ENCODE measurements at regions not wholly inside any gene's neighbourhood (a gene's known extent, or its start where the extent isn't known, plus 50 kb on each side); places are given as distances from the start of the nearest gene placed in this dataset.
A peak's percentile ranks its signal among the peaks of the same experiment; 100 is the strongest.
"Not testable (repeated sequence)": the region's sequence is repeated elsewhere in the genome, so short reads cannot be mapped to it uniquely, and the experiment has no call there.

DNA sequence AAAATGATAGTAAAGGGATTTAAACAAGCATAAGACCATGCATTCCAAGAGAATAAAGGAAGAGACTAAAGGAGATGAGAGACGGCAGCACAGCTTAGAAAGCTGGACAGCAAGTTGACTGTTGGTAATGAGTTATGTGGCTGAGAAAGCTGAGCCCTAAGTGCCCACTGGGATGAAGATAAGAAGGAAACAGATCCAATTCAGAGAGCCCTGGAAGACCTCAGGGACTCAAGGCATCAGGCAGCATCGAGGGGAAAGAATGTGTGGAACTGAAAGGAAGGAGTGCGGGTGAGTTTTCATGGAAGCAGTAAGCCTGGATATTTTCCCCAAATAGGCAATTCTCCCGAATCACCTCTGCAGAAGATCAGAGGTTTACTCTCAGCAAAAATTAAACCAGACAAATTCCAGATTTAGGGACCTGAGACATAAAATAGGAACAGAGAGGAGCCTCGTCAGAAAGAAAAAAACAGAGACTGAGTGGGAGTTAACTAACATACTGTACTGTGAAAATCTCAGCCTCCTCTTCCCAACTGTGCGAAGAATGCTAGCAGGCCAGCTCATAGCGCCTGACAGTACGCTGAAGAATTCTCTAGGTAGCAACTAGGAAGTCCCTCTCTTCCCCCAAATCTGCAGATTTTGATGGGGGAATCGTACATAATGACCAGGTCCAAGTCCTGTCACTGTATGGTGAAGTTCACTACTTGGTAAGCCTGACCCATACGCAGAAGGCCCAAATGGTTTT lies 187.7 kb upstream of the TAPT1 start:
- Histone ChIP-seq H3K4me3 (no peak overlapping the region), H3K27me3 (ENCODE audit: low read depth) (no peaks in the 10 kb centered on the region), H3K4me1 (no peaks in the 10 kb centered on the region), H3K36me3 (replicated peaks) (no peaks in the 10 kb centered on the region), H3K9me3 (no peaks in the 10 kb centered on the region)
- DNase-seq (ENCODE audit: low spot score in 2 of 2): no peak
- in situ Hi-C loops (cut with MboI; ENCODE audit: low sequenced_read_pairs): no loop called here

DNA sequence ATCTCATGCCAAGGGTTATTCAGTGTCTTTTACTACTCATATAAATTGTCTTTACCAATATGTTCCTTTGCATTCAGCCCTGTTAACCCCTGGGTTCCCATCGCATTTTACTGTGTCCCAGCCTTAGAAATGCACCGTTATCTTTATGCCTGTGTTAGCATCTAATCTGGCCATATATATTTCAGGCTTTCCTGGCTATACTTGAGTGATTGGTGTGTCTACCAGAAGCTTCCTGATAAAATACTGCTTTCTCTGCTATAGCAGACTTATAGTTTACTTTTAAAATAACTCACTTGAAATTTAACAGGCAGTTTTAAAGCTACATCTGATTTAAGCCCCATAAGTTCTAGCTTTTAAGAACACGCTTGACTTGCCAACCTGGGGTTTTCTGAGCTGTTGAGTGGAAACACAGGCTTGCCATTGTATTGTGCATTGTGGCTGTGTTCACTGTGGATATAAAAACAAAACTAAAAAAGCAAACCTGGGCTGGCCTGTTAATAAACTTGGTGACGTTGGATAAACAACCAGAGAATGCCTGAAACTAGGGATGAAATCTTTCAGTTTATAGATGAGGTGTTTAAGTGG lies 185.3 kb upstream of the TAPT1 start:
- in situ Hi-C loops (cut with MboI; ENCODE audit: low sequenced_read_pairs): no loop called here
- no peaks in the 10 kb centered on the region for H3K9me3 ChIP-seq
- H3K36me3 ChIP-seq (replicated peaks): no peaks in the 10 kb centered on the region
- DNase-seq (ENCODE audit: low spot score in 2 of 2): no peak
- no peaks in the 10 kb centered on the region for H3K4me1 ChIP-seq
- H3K4me3 ChIP-seq: no peak overlapping the region
- H3K27me3 ChIP-seq (ENCODE audit: low read depth): no peaks in the 10 kb centered on the region

DNA sequence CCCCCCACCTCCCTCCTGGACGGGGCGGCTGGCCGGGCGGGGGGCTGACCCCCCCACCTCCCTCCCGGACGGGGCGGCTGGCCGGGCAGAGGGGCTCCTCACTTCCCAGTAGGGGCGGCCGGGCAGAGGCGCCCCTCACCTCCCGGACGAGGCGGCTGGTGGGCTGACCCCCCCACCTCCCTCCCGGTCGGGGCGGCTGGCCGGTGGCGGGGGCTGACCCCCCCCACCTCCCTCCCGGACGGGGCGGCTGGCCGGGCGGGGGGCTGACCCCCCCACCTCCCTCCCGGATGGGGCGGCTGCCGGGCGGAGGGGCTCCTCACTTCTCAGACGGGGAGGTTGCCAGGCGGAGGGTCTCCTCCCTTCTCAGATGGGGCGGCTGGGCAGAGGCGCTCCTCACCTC lies 166.9 kb upstream of the TAPT1 start:
- H3K27me3 ChIP-seq (ENCODE audit: low read depth); H3K9me3 ChIP-seq; DNase-seq (ENCODE audit: low spot score in 2 of 2); H3K36me3 ChIP-seq (replicated peaks); H3K4me3 ChIP-seq; in situ Hi-C loops (cut with MboI; ENCODE audit: low sequenced_read_pairs); H3K4me1 ChIP-seq: not testable (repeated sequence)

DNA sequence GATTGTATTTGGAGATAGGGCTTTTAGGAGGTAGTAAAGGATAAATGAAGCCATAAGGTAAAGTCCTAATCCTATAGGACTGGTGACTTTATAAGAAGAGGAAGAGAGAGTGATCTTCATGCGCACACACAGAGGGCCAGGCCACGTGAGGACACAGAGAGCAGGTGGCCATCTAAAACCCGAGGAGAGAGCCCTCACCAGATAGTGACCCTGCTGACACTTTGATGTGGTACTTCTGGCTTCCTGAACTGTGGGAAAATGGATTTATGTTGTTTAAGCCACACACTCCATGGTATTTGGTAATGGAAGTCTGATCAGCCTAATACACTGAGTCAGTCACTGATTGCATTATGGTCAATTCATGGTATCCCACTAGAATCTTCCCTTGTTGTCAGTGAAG lies 164.9 kb upstream of the TAPT1 start:
- H3K4me1 ChIP-seq: no peaks in the 10 kb centered on the region
- H3K36me3 ChIP-seq (replicated peaks): no peaks in the 10 kb centered on the region
- H3K4me3 ChIP-seq: no peak overlapping the region
- in situ Hi-C loops (cut with MboI; ENCODE audit: low sequenced_read_pairs): no loop called here
- no peak for DNase-seq (ENCODE audit: low spot score in 2 of 2)
- no peaks in the 10 kb centered on the region for H3K9me3 ChIP-seq
- no peaks in the 10 kb centered on the region for H3K27me3 ChIP-seq (ENCODE audit: low read depth)

DNA sequence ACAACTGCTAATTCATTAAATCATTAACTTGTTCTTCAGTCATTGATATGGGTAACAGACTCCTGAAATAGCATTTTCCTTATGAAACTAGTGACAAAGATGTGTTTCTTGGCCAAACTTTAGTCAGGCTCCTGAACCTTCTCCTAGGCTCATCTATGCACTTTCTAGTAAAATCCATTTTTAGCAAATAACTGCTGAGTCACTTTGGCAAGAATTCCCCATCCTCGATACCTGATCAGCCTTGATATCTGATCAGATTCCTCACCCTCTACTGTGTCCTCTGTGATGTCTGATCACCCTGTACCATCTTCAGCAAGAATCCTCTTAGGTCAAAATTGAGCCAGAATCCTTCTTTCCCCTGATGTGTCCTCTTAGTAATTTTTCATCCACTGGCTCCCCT lies 161.2 kb upstream of the TAPT1 start:
- Histone ChIP-seq H3K4me1 (no peaks in the 10 kb centered on the region), H3K4me3 (no peak overlapping the region), H3K36me3 (replicated peaks) (no peaks in the 10 kb centered on the region), H3K27me3 (ENCODE audit: low read depth) (peaks cover 3% of the 10 kb centered on the region; the same call in 1 of the 2 replicates), H3K9me3 (no peaks in the 10 kb centered on the region)
- no peak for DNase-seq (ENCODE audit: low spot score in 2 of 2)
- in situ Hi-C loops (cut with MboI; ENCODE audit: low sequenced_read_pairs): no loop called here

DNA sequence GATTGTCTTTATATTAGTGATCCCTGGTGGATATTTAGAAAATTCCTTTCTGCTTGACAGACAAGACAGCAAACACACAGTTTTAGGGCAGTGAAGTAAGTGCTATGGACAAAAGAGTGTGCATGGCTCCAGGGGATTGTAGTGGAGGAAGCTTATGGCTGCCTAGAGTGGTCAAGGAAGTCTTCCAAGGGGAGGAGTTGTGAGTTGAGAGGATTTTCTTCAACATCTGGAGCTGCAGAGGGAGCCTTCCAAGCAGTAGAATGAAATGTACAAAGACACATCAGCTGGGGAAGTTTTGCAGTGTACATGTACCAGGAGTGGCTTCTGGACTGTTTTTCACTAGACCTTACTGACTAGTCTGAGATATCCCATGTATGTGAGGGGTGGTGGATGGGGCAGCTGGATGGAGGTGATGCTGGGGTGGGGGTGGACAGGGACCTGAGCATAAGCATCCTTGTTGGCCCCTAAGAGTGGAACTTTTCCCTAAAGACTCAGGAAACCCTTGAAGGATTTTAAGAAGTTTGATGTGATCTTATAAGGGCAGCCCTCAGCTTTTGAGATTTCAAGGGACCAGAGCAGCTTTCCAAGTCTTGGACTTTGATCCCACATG lies 160.5 kb upstream of the TAPT1 start:
- Histone ChIP-seq H3K9me3 (no peaks in the 10 kb centered on the region), H3K4me3 (no peak overlapping the region), H3K27me3 (ENCODE audit: low read depth) (peaks cover 3% of the 10 kb centered on the region; the same call in 1 of the 2 replicates), H3K36me3 (replicated peaks) (no peaks in the 10 kb centered on the region), H3K4me1 (no peaks in the 10 kb centered on the region)
- DNase-seq (ENCODE audit: low spot score in 2 of 2): no peak
- in situ Hi-C loops (cut with MboI; ENCODE audit: low sequenced_read_pairs): no loop called here

DNA sequence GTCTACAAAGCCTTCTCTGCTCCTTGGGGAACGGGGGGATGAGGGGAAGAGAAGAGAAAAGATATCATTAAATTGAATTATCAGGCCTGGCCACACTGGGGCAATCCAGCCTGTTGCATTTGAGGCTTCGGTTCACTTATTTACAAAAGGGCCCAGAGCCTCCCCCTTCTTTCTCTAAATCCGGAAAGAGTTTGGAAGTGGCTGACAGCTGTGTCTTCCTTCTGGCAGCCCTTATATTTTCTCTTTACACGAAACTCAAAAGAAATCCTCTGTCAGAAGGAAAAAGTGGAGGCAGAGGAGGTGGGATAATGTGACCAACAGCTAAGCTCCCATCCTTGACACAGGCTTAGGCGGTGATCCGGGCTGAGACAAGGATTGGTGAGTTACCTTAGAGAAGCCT lies 158.3 kb upstream of the TAPT1 start:
- Histone ChIP-seq H3K36me3 (replicated peaks) (no peaks in the 10 kb centered on the region), H3K4me1 (no peaks in the 10 kb centered on the region), H3K9me3 (no peaks in the 10 kb centered on the region), H3K4me3 (no peak overlapping the region), H3K27me3 (ENCODE audit: low read depth) (peaks cover 3% of the 10 kb centered on the region; the same call in 1 of the 2 replicates)
- no peak for DNase-seq (ENCODE audit: low spot score in 2 of 2)
- in situ Hi-C loops (cut with MboI; ENCODE audit: low sequenced_read_pairs): no loop called here

DNA sequence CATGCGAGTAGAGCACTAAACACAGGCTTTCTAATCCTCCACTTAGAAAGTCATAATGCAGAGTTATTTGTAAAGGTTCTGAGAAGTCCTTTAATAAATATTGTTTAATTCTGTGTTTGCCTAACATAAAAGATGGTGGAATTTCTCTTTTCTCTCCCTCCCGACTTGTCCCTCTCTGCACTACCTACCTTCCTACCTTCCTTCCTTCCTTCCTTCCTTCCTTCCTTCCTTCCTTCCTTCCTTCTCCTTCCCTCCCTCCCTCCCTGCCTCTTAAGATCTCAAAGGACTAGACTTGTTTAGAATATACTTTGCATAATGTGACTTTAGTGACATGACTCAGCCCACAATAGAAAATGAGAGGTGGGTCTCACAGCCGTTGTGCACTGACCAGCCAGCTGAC lies 156.3 kb upstream of the TAPT1 start:
- H3K4me1 ChIP-seq: no peaks in the 10 kb centered on the region
- H3K4me3 ChIP-seq: no peak overlapping the region
- in situ Hi-C loops (cut with MboI; ENCODE audit: low sequenced_read_pairs): no loop called here
- peaks cover 3% of the 10 kb centered on the region; the same call in 1 of the 2 replicates for H3K27me3 ChIP-seq (ENCODE audit: low read depth)
- no peak for DNase-seq (ENCODE audit: low spot score in 2 of 2)
- no peaks in the 10 kb centered on the region for H3K9me3 ChIP-seq
- no peaks in the 10 kb centered on the region for H3K36me3 ChIP-seq (replicated peaks)

DNA sequence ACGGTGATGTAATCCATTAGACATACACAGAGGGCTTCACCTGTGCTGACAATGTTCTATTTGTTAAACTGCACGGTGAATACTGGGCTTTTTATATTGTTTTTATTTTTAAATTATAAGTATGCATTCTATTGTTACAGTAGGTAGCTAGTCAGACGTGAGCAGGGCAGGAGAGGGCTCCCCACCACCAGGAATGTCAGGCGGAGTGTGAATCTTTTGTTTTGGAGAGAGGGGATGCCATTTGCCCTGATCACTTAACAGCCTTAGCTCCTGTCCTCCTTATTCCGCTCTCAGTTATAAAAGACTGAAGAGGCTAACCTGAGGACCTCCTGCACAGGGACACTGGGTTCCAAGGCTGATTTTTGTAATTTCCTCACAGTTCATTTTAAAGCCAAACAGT lies 151.6 kb upstream of the TAPT1 start:
- Histone ChIP-seq H3K27me3 (ENCODE audit: low read depth) (peaks cover 6% of the 10 kb centered on the region; the same call in 1 of the 2 replicates), H3K36me3 (replicated peaks) (no peaks in the 10 kb centered on the region), H3K4me1 (no peaks in the 10 kb centered on the region), H3K9me3 (no peaks in the 10 kb centered on the region), H3K4me3 (no peak overlapping the region)
- DNase-seq (ENCODE audit: low spot score in 2 of 2): no peak
- in situ Hi-C loops (cut with MboI; ENCODE audit: low sequenced_read_pairs): no loop called here

DNA sequence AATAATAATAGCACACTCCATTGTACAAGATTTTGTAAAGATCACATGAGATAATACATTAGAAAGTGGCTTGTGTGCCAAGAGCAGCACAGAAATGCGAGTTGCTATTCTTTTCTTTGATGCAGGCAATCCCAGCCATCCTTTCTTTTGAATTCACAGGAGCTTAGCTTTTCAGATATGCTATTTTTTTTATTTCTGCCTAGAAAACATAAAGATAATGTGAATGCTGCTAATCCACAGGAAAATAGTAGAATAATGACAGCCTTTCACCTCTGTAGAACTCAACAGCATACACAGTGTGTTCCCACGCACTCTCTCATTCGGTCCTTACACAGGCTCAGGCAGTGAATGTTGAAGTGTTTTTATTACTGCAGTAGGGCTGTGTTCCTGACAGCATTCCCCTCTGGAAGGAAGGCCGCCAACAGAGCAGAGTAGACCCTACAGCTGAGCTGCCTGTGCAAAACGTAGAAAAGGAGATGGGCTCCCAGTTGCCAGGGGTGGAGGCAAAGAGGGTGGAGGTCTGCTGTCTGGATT lies 138.8 kb upstream of the TAPT1 start:
- in situ Hi-C loops (cut with MboI; ENCODE audit: low sequenced_read_pairs): no loop called here
- Histone ChIP-seq H3K27me3 (ENCODE audit: low read depth) (peaks cover 2% of the 10 kb centered on the region; the same call in 1 of the 2 replicates), H3K9me3 (no peaks in the 10 kb centered on the region), H3K36me3 (replicated peaks) (no peaks in the 10 kb centered on the region), H3K4me3 (no peak overlapping the region), H3K4me1 (peaks cover 8% of the 10 kb centered on the region; the same call in 1 of the 2 replicates)
- DNase-seq (ENCODE audit: low spot score in 2 of 2): peak; percentile 28 to 56

DNA sequence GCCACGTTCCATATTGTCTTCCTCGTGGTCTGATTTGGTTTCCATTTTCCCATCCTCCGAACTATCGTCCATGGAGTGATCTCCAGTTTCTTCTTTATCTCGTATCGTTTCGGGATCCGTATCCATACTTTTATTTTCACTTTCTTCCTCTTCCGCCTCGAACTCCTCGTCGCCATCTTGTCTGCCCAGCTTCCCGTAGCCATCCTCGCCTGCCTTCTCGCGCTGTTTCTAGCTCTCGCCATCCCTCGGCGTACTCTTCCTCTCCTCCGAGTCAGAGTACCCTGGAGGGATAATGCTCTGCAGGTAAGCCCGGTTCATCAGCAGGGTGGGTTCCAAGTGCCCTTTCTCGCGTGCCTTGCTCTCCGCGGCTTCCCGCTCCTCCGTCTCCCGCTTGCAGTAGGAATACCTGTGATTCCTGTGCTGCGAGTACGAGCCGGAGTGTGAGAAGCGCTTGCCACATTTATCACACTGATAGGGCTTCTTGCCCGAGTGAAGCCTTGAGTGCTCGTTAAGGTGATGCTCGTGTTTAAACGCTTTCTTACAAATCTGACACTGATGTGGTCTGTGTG lies 134.5 kb upstream of the TAPT1 start:
- no peak for DNase-seq (ENCODE audit: low spot score in 2 of 2)
- no peaks in the 10 kb centered on the region for H3K36me3 ChIP-seq (replicated peaks)
- H3K9me3 ChIP-seq: no peaks in the 10 kb centered on the region
- no peak overlapping the region for H3K4me3 ChIP-seq
- peaks cover 8% of the 10 kb centered on the region; the same call in 1 of the 2 replicates for H3K4me1 ChIP-seq
- peaks cover 2% of the 10 kb centered on the region; the same call in 1 of the 2 replicates for H3K27me3 ChIP-seq (ENCODE audit: low read depth)
- in situ Hi-C loops (cut with MboI; ENCODE audit: low sequenced_read_pairs): no loop called here

DNA sequence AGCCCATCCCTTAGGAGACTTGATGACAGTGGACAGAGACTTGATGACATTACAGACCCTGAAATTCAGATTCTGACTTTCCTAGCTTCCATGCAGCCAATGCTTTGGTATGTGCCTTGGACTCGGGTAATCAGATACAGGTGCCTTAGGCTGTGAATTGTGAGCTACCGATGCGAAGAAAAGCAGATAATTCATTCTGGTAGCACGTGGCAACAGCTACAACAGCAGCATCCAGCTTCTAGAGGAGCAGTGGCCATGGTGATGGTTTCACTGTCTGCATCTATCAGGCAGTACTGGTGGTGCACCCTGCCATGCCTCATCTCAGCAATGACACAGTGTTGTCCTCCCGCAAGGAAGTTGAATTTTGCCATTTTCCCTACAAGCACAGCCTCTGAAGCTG lies 126.9 kb upstream of the TAPT1 start:
- Histone ChIP-seq H3K4me3 (no peak overlapping the region), H3K27me3 (ENCODE audit: low read depth) (peaks cover 34% of the 10 kb centered on the region), H3K9me3 (no peaks in the 10 kb centered on the region), H3K4me1 (no peaks in the 10 kb centered on the region), H3K36me3 (replicated peaks) (no peaks in the 10 kb centered on the region)
- in situ Hi-C loops (cut with MboI; ENCODE audit: low sequenced_read_pairs): no loop called here
- DNase-seq (ENCODE audit: low spot score in 2 of 2): no peak

DNA sequence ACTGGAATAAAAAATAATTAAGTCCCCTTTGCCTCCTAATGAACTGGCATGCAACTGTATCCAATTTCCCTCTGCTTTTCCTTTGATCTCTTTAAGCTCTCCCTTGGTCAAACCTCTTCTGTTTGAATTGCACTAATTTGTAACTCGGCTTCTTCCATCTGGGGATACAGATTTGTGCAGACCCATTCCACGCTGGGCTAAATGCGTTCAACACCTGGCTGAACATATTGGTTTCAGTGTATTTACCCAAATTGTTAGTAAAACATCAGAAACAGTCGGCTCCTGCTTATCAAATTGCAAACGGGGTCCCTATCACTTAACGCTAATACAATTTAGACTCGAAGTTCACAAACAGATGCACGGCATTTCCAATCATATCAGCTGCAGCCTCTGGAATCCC lies 124.9 kb upstream of the TAPT1 start:
- Histone ChIP-seq H3K4me1 (no peaks in the 10 kb centered on the region), H3K27me3 (ENCODE audit: low read depth) (peaks cover 48% of the 10 kb centered on the region), H3K9me3 (no peaks in the 10 kb centered on the region), H3K4me3 (no peak overlapping the region), H3K36me3 (replicated peaks) (no peaks in the 10 kb centered on the region)
- no peak for DNase-seq (ENCODE audit: low spot score in 2 of 2)
- in situ Hi-C loops (cut with MboI; ENCODE audit: low sequenced_read_pairs): no loop called here

DNA sequence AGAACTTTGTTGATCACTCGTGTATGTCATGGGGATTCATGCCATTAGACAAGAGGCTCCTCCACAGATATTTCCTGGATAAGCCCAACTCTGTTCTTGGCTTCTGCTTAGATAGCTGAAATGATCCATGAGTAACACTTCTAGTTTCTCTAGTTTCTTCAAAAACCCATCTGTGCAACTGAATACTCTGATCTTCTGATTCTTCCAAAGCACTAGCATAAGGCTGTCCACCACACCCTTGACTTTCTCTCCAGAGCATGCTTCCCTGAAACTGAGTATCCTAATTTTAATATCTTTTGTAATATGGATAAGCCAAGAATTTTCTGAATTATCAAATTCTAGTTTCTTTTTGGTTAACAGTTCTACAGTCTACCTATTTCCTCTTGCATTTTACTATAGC lies 118.6 kb upstream of the TAPT1 start:
- H3K36me3 ChIP-seq (replicated peaks): no peaks in the 10 kb centered on the region
- H3K4me1 ChIP-seq: no peaks in the 10 kb centered on the region
- H3K27me3 ChIP-seq (ENCODE audit: low read depth): peaks cover 36% of the 10 kb centered on the region
- no peak for DNase-seq (ENCODE audit: low spot score in 2 of 2)
- H3K9me3 ChIP-seq: no peaks in the 10 kb centered on the region
- in situ Hi-C loops (cut with MboI; ENCODE audit: low sequenced_read_pairs): no loop called here
- H3K4me3 ChIP-seq: no peak overlapping the region
